ENCODE measurements at regions not wholly inside any gene's neighbourhood (a gene's known extent, or its start where the extent isn't known, plus 50 kb on each side); places are given as distances from the start of the nearest gene placed in this dataset.

DNA sequence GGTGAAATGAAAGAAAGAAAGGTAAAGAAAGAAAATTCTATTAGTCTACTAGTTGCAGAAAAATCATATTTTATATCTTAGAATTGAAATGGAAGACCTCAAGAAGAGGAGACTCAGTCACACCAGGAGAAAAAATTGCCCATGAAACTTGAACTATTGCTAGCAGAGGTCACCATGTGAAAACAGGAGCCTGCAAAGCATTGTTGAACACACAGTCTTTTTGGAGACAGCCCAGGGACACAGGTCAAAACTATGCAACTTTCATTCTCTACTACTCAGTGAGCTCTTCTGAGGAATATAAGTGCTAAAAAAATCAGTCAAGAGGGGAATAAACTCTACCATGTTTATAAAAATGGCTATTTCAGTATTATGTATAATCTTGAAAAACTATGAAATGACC lies 89.8 kb upstream of the TENT5A start:
- no peak overlapping the region for H3K27ac ChIP-seq
- no peak for DNase-seq
- no peaks in the 10 kb centered on the region for H3K36me3 ChIP-seq
- H3K27me3 ChIP-seq: no peaks in the 10 kb centered on the region
- TF ChIP-seq, protein P1, sequence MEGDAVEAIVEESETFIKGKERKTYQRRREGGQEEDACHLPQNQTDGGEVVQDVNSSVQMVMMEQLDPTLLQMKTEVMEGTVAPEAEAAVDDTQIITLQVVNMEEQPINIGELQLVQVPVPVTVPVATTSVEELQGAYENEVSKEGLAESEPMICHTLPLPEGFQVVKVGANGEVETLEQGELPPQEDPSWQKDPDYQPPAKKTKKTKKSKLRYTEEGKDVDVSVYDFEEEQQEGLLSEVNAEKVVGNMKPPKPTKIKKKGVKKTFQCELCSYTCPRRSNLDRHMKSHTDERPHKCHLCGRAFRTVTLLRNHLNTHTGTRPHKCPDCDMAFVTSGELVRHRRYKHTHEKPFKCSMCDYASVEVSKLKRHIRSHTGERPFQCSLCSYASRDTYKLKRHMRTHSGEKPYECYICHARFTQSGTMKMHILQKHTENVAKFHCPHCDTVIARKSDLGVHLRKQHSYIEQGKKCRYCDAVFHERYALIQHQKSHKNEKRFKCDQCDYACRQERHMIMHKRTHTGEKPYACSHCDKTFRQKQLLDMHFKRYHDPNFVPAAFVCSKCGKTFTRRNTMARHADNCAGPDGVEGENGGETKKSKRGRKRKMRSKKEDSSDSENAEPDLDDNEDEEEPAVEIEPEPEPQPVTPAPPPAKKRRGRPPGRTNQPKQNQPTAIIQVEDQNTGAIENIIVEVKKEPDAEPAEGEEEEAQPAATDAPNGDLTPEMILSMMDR (IDR thresholded peaks at IDR 0.05): no peak
- TF ChIP-seq POLR2A (IDR thresholded peaks at IDR 0.05): no peak
- intact Hi-C loops (cut with DNase I; ENCODE audit: low total_unique reads): no loop called here
- H3K9me3 ChIP-seq: no peaks in the 10 kb centered on the region
- H3K4me3 ChIP-seq: no peak overlapping the region
- H3K4me1 ChIP-seq: peaks cover 0 to 6% of the 10 kb centered on the region in 2 donors

DNA sequence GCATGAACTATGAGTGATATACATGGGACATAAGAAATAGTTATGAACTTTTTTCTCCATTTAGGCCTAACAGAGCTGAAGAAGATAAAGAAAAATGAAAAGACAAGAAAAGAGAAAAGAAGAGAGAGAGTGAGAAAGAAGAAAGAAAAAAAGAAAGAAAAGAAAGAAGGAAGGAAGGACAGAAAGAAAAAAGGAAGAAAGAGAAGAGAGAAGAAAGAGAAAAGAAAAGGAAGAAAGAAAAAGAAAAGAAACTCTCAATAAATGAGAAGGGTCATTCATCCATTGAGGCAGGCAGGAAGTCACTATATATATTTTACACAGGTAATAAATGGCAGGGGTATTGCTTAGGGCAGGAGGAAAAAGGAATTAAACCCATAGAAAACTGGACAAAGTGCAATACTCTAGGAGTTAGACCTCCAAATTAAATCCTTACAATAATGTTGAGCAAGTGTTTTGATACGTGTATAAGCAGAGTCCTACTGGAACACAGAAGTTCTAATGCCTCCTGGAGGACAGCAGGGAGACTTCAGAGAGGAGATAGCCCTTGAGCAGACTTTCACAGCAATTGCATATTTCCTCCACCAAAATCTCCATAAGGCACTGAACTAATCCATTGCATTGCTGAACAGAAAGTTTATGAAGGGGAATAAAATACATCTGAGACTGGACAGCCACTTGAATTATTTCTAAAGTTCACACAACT lies 86.4 kb upstream of the TENT5A start:
- H3K36me3 ChIP-seq: no peaks in the 10 kb centered on the region
- no peak overlapping the region for H3K27ac ChIP-seq
- no peak for DNase-seq
- H3K27me3 ChIP-seq: no peaks in the 10 kb centered on the region
- intact Hi-C loops (cut with DNase I; ENCODE audit: low total_unique reads): no loop called here
- no peaks in the 10 kb centered on the region for H3K9me3 ChIP-seq
- no peak overlapping the region for H3K4me3 ChIP-seq
- TF ChIP-seq, protein P1 (IDR thresholded peaks at IDR 0.05): no peak
- no peak for TF ChIP-seq POLR2A (IDR thresholded peaks at IDR 0.05)
- H3K4me1 ChIP-seq: no peaks in the 10 kb centered on the region

DNA sequence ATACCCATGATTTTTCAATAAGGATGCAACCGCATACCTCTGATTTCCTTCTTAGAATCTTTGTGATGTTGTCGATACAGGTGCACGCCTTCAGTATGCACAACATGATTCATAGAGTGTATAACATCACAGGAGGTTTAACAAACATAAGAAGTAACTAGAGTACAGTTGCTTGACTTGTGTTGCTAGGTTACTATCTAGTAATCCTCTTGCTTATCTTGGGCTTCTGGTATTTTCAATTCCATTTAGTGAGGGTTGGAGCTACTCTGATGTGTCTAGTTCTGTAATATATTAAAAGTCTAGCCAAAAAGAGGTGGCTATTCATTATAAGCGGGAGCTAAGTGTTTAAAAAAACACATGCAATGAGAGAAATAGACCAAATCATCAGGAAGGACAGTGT lies 85.5 kb upstream of the TENT5A start:
- no peak for DNase-seq
- H3K4me1 ChIP-seq: no peaks in the 10 kb centered on the region
- no peaks in the 10 kb centered on the region for H3K36me3 ChIP-seq
- no peaks in the 10 kb centered on the region for H3K9me3 ChIP-seq
- TF ChIP-seq, protein P1 (IDR thresholded peaks at IDR 0.05): no peak
- no peak for TF ChIP-seq POLR2A (IDR thresholded peaks at IDR 0.05)
- no peak overlapping the region for H3K4me3 ChIP-seq
- H3K27ac ChIP-seq: no peak overlapping the region
- intact Hi-C loops (cut with DNase I; ENCODE audit: low total_unique reads): no loop called here
- H3K27me3 ChIP-seq: no peaks in the 10 kb centered on the region

DNA sequence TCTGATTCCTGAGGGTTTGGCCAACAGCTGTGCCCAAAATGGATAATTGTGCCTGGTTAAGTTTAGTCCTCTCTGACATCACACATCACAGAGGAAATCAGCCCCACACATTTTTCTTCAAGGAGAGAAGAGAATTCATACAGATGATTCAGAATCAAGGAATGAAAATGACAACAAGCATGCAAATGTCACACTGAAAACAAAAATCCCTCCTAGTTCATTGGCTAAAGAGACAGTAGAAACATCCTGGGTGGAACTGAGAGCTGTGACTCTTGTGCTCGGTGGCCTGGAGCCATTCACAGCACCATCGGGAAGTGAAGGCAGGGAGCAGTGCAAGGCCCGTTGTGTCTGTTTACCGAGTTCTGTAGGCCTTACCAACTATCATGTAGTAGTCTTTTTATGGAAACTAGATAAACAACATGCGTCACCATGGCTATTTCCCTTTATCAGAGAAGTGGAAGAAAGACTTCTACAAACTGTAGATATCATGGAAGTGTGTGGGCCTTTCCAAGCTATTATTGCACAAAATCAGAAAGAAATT lies 81.7 kb upstream of the TENT5A start:
- Histone ChIP-seq H3K27ac (no peak overlapping the region), H3K4me3 (no peak overlapping the region), H3K9me3 (no peaks in the 10 kb centered on the region), H3K36me3 (no peaks in the 10 kb centered on the region), H3K27me3 (no peaks in the 10 kb centered on the region), H3K4me1 (no peaks in the 10 kb centered on the region)
- TF ChIP-seq, protein P1 (IDR thresholded peaks at IDR 0.05): no peak
- no peak for TF ChIP-seq POLR2A (IDR thresholded peaks at IDR 0.05)
- intact Hi-C loops (cut with DNase I; ENCODE audit: low total_unique reads): no loop called here
- DNase-seq: no peak

DNA sequence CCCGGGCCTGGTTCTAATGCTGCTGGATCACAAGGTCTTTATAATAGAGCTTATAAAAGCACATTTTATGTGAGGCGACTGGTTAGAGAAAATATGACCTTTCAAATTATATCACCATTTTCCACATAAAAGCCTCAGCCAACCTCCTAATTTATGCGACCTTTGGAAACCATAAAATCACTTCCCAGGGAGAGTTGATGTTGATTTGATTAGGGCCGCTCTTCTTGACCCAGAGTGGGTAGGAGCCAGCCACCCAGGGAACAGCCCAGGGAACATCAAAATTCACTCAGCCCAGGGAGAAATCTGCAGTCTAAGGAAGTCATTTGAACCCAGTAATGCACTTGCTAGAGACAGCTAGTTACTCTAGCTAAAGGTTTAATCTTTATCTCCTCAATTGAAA lies 79.8 kb upstream of the TENT5A start:
- TF ChIP-seq, protein P1 (IDR thresholded peaks at IDR 0.05): no peak
- TF ChIP-seq POLR2A (IDR thresholded peaks at IDR 0.05): no peak
- no peaks in the 10 kb centered on the region for H3K4me1 ChIP-seq
- H3K4me3 ChIP-seq: no peak overlapping the region
- intact Hi-C loops (cut with DNase I; ENCODE audit: low total_unique reads): no loop called here
- no peaks in the 10 kb centered on the region for H3K36me3 ChIP-seq
- no peak for DNase-seq
- no peaks in the 10 kb centered on the region for H3K27me3 ChIP-seq
- H3K27ac ChIP-seq: no peak overlapping the region
- no peaks in the 10 kb centered on the region for H3K9me3 ChIP-seq
